ENCODE measurements at regions not wholly inside any gene's neighbourhood (a gene's known extent, or its start where the extent isn't known, plus 50 kb on each side); places are given as distances from the start of the nearest gene placed in this dataset.

DNA sequence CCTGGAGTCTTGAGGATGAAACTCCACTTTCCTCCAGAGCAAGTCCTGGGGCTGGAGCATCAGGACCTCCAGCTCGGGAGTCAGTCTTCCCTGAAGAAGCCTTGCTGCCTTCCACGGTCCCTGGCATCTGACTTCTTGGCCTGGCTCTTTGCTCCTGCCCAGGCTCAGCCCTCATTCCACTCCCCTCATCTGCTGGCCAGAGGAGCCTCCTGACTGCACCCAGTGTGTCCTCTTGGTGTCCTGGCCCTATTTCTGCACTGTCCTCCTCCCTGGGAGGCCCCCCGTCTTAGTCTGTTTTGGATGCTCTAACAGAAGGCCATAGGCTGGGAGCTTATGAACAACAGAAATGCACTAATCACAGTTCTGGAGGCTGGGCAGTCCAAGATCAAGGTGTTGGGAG, 231.5 kb downstream of the LOXHD1 start:
- 83% methylated on average over 3 of the region's 3 CpGs; no CpG with 5 or more reads in 1 of the 2 experiments for WGBS, 2 experiments (ENCODE audit: extremely low coverage in 1 of 2, insufficient coverage in 1 of 2, insufficient read length in 1 of 2, insufficient replicate concordance in 2 of 2, low coverage in 1 of 2, low lambda C conversion rate in 2 of 2, missing lambda C conversion rate in 1 of 2)

More for the DNA sequence above, 231.5 kb downstream of the LOXHD1 start:
- Histone ChIP-seq H3K4me3 (ENCODE audit: extremely low read depth in 1 of 4, insufficient read depth in 2 of 4, low read depth in 3 of 4, low read length in 4 of 4) (no peak overlapping the region), H3K23ac (ENCODE audit: insufficient read length) (no peak overlapping the region), H2BK120ac (replicated peaks; ENCODE audit: low read depth, low read length) (no peak overlapping the region), H2AFZ (ENCODE audit: low read length) (no peak overlapping the region), H3K9ac (replicated peaks in 1 of 4; ENCODE audit: extremely low read depth in 1 of 4, low read depth in 3 of 4, low read length in 3 of 4) (no peak overlapping the region), H2BK12ac (ENCODE audit: low read depth, low read length) (0 out of 2 replicates have a peak overlapping the region, but pooled peaks have one; percentile 6), H3K23me2 (ENCODE audit: low read depth, low read length) (no peaks in the 10 kb centered on the region), H3K4me2 (ENCODE audit: insufficient read depth in 1 of 2, low read depth in 2 of 2, low read length in 2 of 2) (no peak overlapping the region), H4K20me1 (replicated peaks in 1 of 2; ENCODE audit: control insufficient read depth in 1 of 2, insufficient read depth in 2 of 2, low read length in 2 of 2) (no peaks in the 10 kb centered on the region), H3K4ac (replicated peaks; ENCODE audit: insufficient read length, low read depth, low read length) (peak overlapping the region; percentile 41), H3K56ac (replicated peaks; ENCODE audit: insufficient read length, low read depth, low read length) (no peak overlapping the region), H2BK15ac (ENCODE audit: low read length) (no peak overlapping the region; the same call in 1 of the 2 replicates), H2BK5ac (ENCODE audit: low read depth, low read length) (no peak overlapping the region; the same call in 1 of the 2 replicates), H3K14ac (ENCODE audit: insufficient read length) (no peak overlapping the region), H2BK20ac (ENCODE audit: low read length) (0 out of 2 replicates have a peak overlapping the region, but pooled peaks have one; percentile 61), H3K27ac (ENCODE audit: low read depth, low read length) (no peak overlapping the region), H3K79me1 (ENCODE audit: low read depth, low read length) (no peaks in the 10 kb centered on the region), H4K5ac (ENCODE audit: insufficient read length, low read depth, low read length) (no peak overlapping the region), H3K4me1 (replicated peaks in 1 of 4; ENCODE audit: control insufficient read depth in 3 of 4, insufficient read depth in 4 of 4, low read length in 3 of 4) (peaks cover 0 to 12% (median 7%) of the 10 kb centered on the region in 4 experiments; a peak in 5 of 7 replicates), H3K27me3 (replicated peaks in 1 of 4; ENCODE audit: control insufficient read depth in 3 of 4, extremely low read depth in 1 of 4, insufficient read depth in 3 of 4, low read length in 3 of 4) (no peaks in the 10 kb centered on the region; a peak in 1 of 7 replicates), H4K91ac (replicated peaks; ENCODE audit: insufficient read length, low read length) (peak overlapping the region; percentile 25), H3K18ac (ENCODE audit: extremely low read depth, low read length) (no peak overlapping the region), H3K36me3 (ENCODE audit: control insufficient read depth in 2 of 4, insufficient read depth in 4 of 4, low read length in 3 of 4) (no peaks in the 10 kb centered on the region), H4K8ac (ENCODE audit: extremely low read depth, insufficient read depth, low read length) (no peak overlapping the region; the same call in 1 of the 2 replicates), H3K79me2 (ENCODE audit: control insufficient read depth in 1 of 2, insufficient read depth in 2 of 2, low read length in 2 of 2) (no peaks in the 10 kb centered on the region; a peak in 1 of 4 replicates), H3K9me3 (ENCODE audit: insufficient read depth in 2 of 2, low read depth in 1 of 2, low read length in 1 of 2) (no peaks in the 10 kb centered on the region), H2AK5ac (ENCODE audit: low read depth, low read length) (no peak overlapping the region; the same call in 1 of the 2 replicates)
- CTCF ChIA-PET (ENCODE audit: partially characterized antibody), result interaction anchor here (0.9 to 3.0 kb wide), 6 partner anchors 13 to 231 kb away, joined by 3 to 9 read pairs (median 4); no protein-coding TSS in a partner anchor
- DNase-seq (ENCODE audit: low read depth in 1 of 2, low spot score in 2 of 2) (no peak), FAIRE-seq (no peak)
- POLR2A ChIA-PET (ENCODE audit: partially characterized antibody), result interaction anchor here (0.8 to 1.6 kb wide), 2 partner anchors 8 to 12 kb away, joined by 3 read pairs; no protein-coding TSS in a partner anchor
- TF ChIP-seq SUZ12 (IDR thresholded peaks at IDR 0.05; ENCODE audit: low read length) (no peak), POU5F1 (IDR thresholded peaks at IDR 0.05; ENCODE audit: low read depth, low read length) (no peak), YY1 (IDR thresholded peaks at IDR 0.05; ENCODE audit: low read depth, low read length) (no peak), KDM1A (IDR thresholded peaks at IDR 0.05; ENCODE audit: borderline replicate concordance, low read length) (no peak), SIRT6 (IDR thresholded peaks at IDR 0.05; ENCODE audit: low read length) (no peak), CBX5 (IDR thresholded peaks at IDR 0.05; ENCODE audit: low read depth, low read length) (no peak), CHD2 (IDR thresholded peaks at IDR 0.05; ENCODE audit: low read length) (no peak), KDM4A (IDR thresholded peaks at IDR 0.05; ENCODE audit: low read depth, low read length, severe bottlenecking) (no peak), HDAC2 (IDR thresholded peaks at IDR 0.05; ENCODE audit: borderline replicate concordance in 1 of 2, low read depth in 2 of 2, low read length in 2 of 2) (no peak), RFX5 (IDR thresholded peaks at IDR 0.05; ENCODE audit: borderline replicate concordance, low read depth, low read length) (no peak), EP300 (IDR thresholded peaks at IDR 0.05; ENCODE audit: borderline replicate concordance in 1 of 2, low read depth in 2 of 2, low read length in 2 of 2) (no peak)

All from H1 (cell line).